ENCODE measurements at regions not wholly inside any gene's neighbourhood (a gene's known extent, or its start where the extent isn't known, plus 50 kb on each side); places are given as distances from the start of the nearest gene placed in this dataset.
"Not testable (repeated sequence)": the region's sequence is repeated elsewhere in the genome, so short reads cannot be mapped to it uniquely, and the experiment has no call there.

GRCh38 chr17:64730023-64730422 is 67.9 kb upstream of the SMURF2 start:
- not testable (repeated sequence) for H3K36me3 Mint-ChIP-seq, H3K4me1 Mint-ChIP-seq, H3K27ac Mint-ChIP-seq, H3K27me3 Mint-ChIP-seq, H3K4me3 Mint-ChIP-seq, H3K9me3 Mint-ChIP-seq

GRCh38 chr17:64729201-64729600 is 67.1 kb upstream of the SMURF2 start:
- Mint-ChIP-seq H3K27me3 (peaks cover 4% of the 10 kb centered on the region), H3K4me1 (no peaks in the 10 kb centered on the region), H3K9me3 (peaks cover 0 to 2% (median 0%) of the 10 kb centered on the region in 3 donors), H3K36me3 (peaks cover 3% of the 10 kb centered on the region), H3K4me3 (no peak overlapping the region), H3K27ac (no peak overlapping the region)

GRCh38 chr17:64728041-64728695 is 66.1 kb upstream of the SMURF2 start:
- Mint-ChIP-seq H3K27me3 (peaks cover 4% of the 10 kb centered on the region), H3K36me3 (peaks cover 3% of the 10 kb centered on the region), H3K9me3 (peaks cover 0 to 2% (median 0%) of the 10 kb centered on the region in 3 donors), H3K4me1 (no peaks in the 10 kb centered on the region), H3K27ac (no peak overlapping the region), H3K4me3 (no peak overlapping the region)

GRCh38 chr17:64726025-64726424 is 63.9 kb upstream of the SMURF2 start:
- not testable (repeated sequence) for H3K27me3 Mint-ChIP-seq, H3K9me3 Mint-ChIP-seq, H3K4me3 Mint-ChIP-seq, H3K36me3 Mint-ChIP-seq, H3K4me1 Mint-ChIP-seq
- H3K27ac Mint-ChIP-seq = peak overlapping the region in 1 of 3 donors; percentile 18

- H3K27me3 Mint-ChIP-seq, H3K4me3 Mint-ChIP-seq, H3K27ac Mint-ChIP-seq, H3K36me3 Mint-ChIP-seq, H3K9me3 Mint-ChIP-seq, H3K4me1 Mint-ChIP-seq: not testable (repeated sequence)
Observed at GRCh38 chr17:64724246-64724645, 62.1 kb upstream of the SMURF2 start.

GRCh38 chr17:64723781-64724180 is 61.7 kb upstream of the SMURF2 start:
- Mint-ChIP-seq H3K4me3 (no peak overlapping the region), H3K27ac (no peak overlapping the region), H3K4me1 (no peaks in the 10 kb centered on the region), H3K36me3 (peaks cover 1% of the 10 kb centered on the region), H3K9me3 (peaks cover 0 to 2% (median 0%) of the 10 kb centered on the region in 3 donors), H3K27me3 (no peaks in the 10 kb centered on the region)

- H3K36me3 Mint-ChIP-seq, H3K4me3 Mint-ChIP-seq, H3K27me3 Mint-ChIP-seq, H3K27ac Mint-ChIP-seq, H3K4me1 Mint-ChIP-seq, H3K9me3 Mint-ChIP-seq: not testable (repeated sequence)
Observed at GRCh38 chr17:64721556-64721955, 59.4 kb upstream of the SMURF2 start.

GRCh38 chr17:64720253-64720652 is 58.1 kb upstream of the SMURF2 start:
- H3K9me3 Mint-ChIP-seq, H3K4me3 Mint-ChIP-seq, H3K36me3 Mint-ChIP-seq, H3K4me1 Mint-ChIP-seq, H3K27me3 Mint-ChIP-seq, H3K27ac Mint-ChIP-seq: not testable (repeated sequence)

GRCh38 chr17:64719517-64719916 is 57.4 kb upstream of the SMURF2 start:
- not testable (repeated sequence) for H3K4me1 Mint-ChIP-seq, H3K4me3 Mint-ChIP-seq, H3K27me3 Mint-ChIP-seq, H3K36me3 Mint-ChIP-seq, H3K9me3 Mint-ChIP-seq, H3K27ac Mint-ChIP-seq

GRCh38 chr17:64718816-64719215 is 56.7 kb upstream of the SMURF2 start:
- H3K4me3 Mint-ChIP-seq, H3K4me1 Mint-ChIP-seq, H3K27me3 Mint-ChIP-seq, H3K36me3 Mint-ChIP-seq, H3K27ac Mint-ChIP-seq, H3K9me3 Mint-ChIP-seq: not testable (repeated sequence)

- Mint-ChIP-seq H3K4me3 (no peak overlapping the region), H3K27me3 (no peaks in the 10 kb centered on the region), H3K9me3 (no peaks in the 10 kb centered on the region), H3K27ac (no peak overlapping the region), H3K36me3 (peaks cover 1% of the 10 kb centered on the region), H3K4me1 (peaks cover 2 to 10% (median 7%) of the 10 kb centered on the region in 3 donors)
Observed at GRCh38 chr17:64718058-64718457, 56.0 kb upstream of the SMURF2 start.

- H3K36me3 Mint-ChIP-seq, H3K27me3 Mint-ChIP-seq, H3K4me3 Mint-ChIP-seq, H3K9me3 Mint-ChIP-seq, H3K27ac Mint-ChIP-seq: not testable (repeated sequence)
- peaks cover 10 to 14% (median 10%) of the 10 kb centered on the region in 3 donors for H3K4me1 Mint-ChIP-seq
Observed at GRCh38 chr17:64716496-64716895, 54.4 kb upstream of the SMURF2 start.

- Mint-ChIP-seq H3K4me3 (peak overlapping the region; percentile 65 to 93 (median 84)), H3K27ac (peak overlapping the region in 1 of 3 donors; percentile 62), H3K4me1 (peaks cover 13 to 21% (median 13%) of the 10 kb centered on the region in 3 donors)
- H3K9me3 Mint-ChIP-seq, H3K27me3 Mint-ChIP-seq, H3K36me3 Mint-ChIP-seq: not testable (repeated sequence)
Observed at GRCh38 chr17:64713786-64714185, 51.7 kb upstream of the SMURF2 start.

GRCh38 chr17:64712557-64713351 is 50.6 kb upstream of the SMURF2 start:
- Mint-ChIP-seq H3K27ac (peak overlapping the region in 2 of 3 donors; percentile 62 to 94), H3K4me3 (peak overlapping the region in 3 of 4 donors; percentile 16 to 90 (median 89)), H3K4me1 (peaks cover 13 to 23% (median 14%) of the 10 kb centered on the region in 3 donors)
- not testable (repeated sequence) for H3K36me3 Mint-ChIP-seq, H3K9me3 Mint-ChIP-seq, H3K27me3 Mint-ChIP-seq

Data from IgD-negative memory B cell (primary cell).